Esophagus squamous epithelium (tissue), 4 donors: ENCODE measurements at regions not wholly inside any gene's neighbourhood (a gene's known extent, or its start where the extent isn't known, plus 50 kb on each side); places are given as distances from the start of the nearest gene placed in this dataset.

Experiments
- CTCF ChIP-seq, 6 experiments: fragments of 450-650 bp in 4 of 6; fragments of 200-600 bp in 2 of 6; sonication (generic) in 2 of 6; IDR thresholded peaks; one replicate each; pipeline ENCODE4 v1.5.1; 2016 to 2019; ENCODE audit warnings: antibody characterized with exemption in 6 of 6, mild to moderate bottlenecking in 4 of 6, moderate library complexity in 4 of 6
- POLR2A ChIP-seq, 4 donors: fragments of 450-650 bp; IDR thresholded peaks; one replicate each; pipeline ENCODE4 v1.6.1; 2017; ENCODE audit warnings: antibody characterized with exemption in 4 of 4, mild to moderate bottlenecking in 4 of 4, moderate library complexity in 3 of 4

- TF ChIP-seq POLR2A (IDR thresholded peaks at IDR 0.05) = no peak
- no peak for TF ChIP-seq CTCF (IDR thresholded peaks at IDR 0.05)
Measured at GRCh38 chr10:62741996-62742395, 62.5 kb upstream of the ADO start.
